NCI-H1105 (cell line): ENCODE measurements at regions not wholly inside any gene's neighbourhood (a gene's known extent, or its start where the extent isn't known, plus 50 kb on each side); places are given as distances from the start of the nearest gene placed in this dataset.
A peak's percentile ranks its signal among the peaks of the same experiment; 100 is the strongest.

Source experiments
- DNase-seq: peaks from one replicate; lab custom pipeline; 2025; lab: John Stamatoyannopoulos, UW

DNA sequence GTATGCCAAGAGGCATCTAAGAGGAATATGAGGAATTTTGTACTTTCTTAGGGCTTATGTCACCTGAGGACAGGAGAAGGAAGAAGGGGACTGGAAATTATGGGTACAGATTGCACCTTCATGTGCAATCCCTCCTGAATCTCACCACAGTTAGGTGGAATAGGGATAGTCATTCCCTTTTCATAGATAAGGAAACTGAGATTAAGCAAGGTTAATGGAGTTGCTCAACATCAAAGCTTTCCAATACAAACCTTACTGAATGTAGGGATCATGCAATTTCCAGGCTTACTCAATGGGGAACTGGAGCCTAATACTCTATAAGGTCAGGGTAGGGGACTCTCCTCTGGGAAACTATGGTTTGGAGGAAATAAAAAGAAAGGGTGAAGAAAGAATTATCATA, 133.0 kb downstream of the C11orf87 start:
- DNase-seq: no peak

DNA sequence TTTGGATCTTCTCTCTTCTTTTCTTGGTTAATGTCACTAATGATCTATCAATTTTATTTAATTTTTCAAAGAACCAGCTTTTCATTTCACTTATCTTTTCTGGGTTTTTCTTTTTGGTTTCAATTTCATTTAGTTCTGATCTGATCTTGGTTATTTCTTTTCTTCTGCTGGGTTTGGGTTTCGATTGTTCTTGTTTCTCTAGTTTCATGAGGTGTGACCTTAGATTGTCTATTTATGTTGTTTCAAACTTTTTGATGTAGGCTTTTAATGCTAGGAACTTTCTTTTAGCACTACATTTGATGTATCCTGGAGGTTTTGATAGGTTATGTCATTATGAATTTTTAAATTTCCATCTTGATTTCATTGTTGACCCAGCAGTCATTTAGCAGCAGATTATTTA, 142.3 kb downstream of the C11orf87 start:
- DNase-seq: no peak

DNA sequence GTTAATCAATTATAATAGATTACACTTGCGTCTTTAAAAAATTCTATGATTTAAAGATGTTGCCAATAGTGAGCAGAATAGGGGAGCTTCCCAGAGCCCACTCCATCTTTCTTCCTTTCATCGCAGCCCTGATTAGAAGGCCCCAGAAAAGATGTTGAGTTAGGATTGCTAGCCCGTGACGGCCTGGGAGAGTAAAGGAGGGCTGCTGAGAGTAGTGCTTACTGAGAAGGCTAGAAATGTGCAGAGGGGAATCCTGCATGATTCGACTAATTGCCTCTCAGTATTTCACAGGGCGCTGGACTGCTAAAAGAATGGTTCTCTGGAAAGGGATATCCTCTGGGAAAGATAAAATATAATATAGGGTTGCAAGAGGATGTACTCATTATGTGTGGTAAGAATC, 160.5 kb downstream of the C11orf87 start:
- no peak for DNase-seq

DNA sequence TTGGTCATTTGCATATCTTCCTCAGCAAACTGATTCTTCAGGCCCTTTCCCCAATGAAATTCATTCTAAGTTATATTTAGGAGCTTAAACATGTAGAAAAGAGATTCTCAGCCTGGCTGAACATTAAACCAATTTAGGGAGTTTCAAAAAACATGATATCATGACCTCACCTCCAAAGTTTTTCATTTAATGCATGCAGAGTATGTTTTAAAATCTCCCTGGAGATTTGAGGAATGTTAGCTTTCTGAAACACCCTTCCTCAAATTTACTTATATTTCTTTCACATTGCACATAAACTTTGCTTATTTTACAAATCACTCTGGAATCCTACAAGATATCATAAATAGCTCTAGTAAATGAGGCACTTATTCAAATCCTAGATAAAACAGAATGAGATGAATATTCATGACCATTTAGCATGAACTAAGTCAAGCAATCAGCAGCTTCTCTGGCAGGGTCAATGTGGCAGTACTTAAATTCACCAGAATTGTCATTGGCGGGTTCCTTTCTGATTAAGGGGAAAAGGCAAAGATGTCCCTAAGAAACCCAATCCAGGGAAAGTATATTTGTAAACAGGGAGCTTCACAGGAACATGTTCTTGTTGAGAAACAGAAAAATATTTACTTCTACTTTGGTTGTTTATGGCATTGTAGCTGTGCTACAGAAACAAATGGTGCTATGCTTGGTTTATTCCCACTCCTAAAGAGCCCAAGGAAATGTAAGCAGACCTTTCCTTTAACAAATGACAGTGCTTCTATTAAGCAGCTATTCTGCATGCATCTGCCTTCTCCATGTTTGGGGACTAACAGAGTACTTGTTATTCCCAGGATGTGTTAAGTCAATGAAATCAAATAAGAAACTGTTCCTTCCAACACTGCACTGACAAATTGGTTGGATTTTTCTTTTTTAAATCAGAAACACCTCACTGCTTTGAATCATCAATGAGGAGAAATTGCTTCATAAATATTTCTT, 162.3 kb downstream of the C11orf87 start:
- no peak for DNase-seq

DNA sequence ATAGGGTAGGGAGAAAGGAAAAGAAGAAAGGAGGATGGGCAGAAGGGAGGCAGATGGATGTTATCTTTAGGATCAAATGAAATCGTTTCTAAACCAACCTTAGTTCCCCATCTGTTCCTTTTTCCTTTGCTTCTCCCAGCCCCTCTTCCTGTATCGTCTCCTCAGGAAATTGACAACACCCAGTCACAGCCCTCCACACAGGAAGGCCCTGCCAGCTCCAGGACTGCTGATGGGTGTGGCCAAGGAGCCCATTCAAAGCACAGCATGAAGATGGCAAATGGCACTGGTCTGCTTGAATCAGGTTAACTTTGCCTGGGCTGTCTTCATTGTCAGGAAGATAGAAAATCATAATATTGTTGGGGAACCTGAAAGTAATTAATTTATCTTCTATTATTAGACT, 164.8 kb downstream of the C11orf87 start:
- no peak for DNase-seq

DNA sequence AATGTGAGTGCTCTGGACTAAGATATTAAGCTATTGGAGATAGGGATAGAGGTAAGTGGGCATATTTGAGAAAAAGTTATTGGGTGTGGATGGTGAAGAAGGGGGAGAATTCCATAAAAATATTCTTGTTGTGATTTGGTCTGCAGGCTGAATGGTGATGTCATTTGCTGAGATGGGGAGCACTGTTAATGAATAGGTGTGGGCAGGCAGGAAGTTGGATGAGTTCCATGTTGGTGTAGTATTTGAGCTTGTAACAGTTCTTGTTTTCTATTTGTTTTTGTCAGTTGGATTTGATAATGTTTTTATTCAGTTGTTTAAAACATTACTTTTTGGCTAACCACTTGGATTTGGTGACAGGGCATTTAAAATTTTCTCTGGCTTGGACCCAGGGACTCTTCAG, 168.8 kb downstream of the C11orf87 start:
- no peak for DNase-seq

DNA sequence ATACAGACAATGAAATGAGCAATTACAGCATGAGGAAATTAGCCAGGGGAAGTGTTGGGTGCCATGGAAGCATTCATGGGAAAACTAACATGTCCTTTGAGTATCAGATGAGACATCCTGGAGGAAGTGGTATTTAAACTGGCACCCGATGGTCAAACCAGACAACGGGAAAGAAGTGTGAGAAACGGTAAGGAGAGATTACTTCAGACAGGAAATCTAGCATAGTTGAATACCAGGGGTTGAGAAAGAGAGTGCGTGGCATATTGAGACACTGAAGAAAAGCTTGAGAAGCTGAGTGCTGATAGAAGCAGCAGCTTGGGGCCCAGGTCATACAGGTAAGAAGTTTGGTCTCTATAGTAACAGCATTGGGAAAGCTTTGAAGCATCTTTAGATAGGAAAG, 175.3 kb downstream of the C11orf87 start:
- no peak for DNase-seq

DNA sequence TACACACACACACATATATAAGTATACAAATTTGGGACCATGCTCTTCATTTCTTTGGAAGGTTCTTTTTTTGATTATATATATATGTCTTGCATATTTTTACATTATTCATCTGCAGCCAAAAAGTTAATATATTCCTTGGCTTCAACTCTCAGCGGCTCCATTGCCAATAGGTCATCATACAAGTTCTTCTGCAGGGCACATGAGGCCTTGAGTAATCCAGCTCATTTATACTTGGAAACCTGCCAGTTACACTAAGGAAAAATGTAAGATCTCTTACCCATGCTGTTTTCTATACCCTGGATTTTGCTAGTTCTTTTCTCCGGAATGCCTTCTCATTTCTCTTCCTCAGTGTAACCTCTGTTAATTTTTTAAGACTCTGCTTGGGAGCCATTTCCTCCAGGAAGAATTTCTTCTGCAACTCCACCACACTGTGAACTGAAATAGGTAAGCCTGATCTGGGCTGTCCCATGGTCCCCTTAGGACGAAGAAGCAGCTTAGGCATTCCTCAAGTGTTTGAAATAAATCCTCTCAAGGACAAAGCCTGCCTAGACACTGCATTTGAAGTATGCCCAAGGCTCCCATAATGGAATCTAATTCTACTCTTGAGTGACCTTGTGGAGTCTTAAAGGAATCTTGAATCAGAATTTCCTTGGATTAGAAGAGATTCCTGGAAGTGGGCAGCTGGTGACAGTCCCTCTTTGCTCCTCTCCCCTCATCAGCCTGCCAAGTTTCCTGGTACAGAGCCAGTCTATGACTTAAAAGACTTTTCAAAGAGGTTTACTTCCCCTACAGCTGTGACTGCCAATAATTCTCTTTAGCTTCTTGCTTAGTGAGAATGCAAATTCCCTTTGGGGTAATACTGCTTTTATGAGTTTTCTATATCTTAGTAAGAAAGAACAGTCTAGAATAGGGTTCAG, 182.8 kb downstream of the C11orf87 start:
- no peak for DNase-seq

DNA sequence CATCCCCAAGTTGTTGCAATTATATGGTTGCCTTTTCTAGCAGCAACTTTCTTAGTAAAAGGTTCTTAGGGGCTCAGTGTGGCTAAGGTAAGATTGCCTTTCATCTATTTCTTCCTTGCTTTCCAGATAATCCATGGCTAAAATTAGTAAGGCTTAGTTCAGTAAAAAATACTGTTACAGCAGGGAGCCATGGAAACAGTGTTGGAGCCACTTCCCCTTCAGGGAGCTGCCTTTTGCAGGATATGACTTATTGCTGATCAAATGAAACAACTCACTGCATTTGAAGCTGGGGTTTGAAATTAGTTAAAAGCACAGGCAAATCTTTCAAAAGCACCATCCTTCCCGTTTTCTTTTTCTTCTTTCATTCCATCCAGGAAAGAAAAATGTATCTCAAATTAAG, 184.3 kb downstream of the C11orf87 start:
- DNase-seq: no peak

DNA sequence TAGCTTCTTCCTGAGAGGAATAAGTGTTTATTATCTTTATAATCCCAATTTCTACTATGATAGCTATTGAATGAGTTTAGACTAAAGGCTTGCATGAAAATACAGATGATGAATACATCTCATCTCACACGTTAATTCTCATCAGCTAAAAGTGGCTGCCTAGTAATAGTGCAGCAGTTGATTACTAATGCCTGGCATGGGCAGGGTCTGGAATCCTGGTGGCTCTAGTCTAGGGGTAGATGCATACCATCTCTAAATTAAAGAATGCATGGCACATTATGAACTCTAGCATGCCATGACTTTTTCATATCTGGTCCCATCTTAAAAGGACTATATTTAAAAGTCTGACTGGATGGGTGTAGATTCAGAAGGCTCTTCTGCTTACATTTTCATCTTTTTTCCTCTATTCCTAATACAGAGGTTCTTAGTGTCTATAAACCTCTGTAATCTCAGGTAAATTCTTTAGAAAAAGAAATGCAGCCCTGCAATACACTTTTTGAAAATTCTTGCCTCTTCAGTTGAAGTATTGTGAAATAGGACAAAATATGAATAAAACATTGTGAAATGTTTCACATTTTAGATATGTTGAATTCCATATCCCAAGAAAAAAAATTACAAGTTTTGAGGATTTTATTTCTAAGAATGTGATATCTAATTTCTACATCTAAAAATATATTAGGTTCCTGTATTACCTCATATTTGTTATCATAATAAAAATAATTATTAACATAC, 187.6 kb downstream of the C11orf87 start:
- no peak for DNase-seq

DNA sequence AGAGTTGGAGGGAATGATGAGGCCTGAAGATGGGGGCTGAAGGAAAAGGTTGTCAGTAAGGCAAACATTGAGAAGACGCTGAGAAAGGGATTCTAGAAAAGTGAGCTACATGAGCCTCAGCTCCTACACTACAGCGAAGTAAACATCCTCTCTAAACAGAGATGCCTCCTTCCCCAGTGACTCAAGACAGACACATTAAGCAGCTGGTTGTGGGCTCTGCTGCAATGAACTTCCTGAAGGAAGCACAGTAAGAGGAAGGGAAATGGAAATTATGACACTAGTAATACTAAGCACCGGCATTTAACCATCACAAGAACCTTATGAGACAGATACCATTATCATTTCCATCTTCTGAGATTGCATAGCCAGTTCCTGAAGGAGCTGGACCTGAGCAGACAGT, 190.5 kb downstream of the C11orf87 start:
- DNase-seq: no peak

DNA sequence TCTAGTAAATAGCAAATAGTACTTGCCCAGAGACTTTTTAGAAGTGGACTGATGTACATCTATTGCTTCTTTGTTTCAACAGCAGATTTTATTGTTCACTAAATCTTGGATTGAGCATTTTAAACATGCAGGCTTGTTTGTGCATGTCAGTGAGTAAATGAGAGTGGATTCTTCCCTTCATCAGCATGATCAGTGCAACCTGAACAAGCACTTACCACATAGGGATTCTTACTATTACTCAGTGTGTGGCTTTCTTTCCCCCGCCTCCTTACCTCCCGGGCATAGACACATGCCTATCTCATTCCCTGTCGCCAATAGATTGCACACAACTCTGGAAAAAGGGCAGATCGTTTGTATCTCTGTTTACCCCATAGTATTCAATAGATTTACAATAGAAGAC, 197.5 kb downstream of the C11orf87 start:
- DNase-seq: no peak

DNA sequence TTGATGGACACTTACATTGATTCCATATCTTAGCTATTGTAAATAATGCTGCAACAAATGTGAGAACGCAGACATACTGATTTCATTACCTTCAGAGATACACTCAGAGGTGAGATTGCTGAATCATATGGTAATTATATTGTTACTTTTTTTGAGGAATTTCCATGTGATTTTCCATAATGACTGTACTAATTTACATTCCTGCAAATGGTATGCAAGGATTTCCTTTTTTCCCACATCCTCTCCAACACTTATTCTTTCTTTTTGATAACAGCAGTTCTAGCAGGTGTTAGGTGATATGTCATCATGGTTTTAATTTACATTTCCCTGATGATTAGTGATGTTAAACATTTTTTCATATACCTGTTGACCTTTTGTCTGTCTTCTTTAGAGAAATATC, 207.7 kb downstream of the C11orf87 start:
- no peak for DNase-seq

DNA sequence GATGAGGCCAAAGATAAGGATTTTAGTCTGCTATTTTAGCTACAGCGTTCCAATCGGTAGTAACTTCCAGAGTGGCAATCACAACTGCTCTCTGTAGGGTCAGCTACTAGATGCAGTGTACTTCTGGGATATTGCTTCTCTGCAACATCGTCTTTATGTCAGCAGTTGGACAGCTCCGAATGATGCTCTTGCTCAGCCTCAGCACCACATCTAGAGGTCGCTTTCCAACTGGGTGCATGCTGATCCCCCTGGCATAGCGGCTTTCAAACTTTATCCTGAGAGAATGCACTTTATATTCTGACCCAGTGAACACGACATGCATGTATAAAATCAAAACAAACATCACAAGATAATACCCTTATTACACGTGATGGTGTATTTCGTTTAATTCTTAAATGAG, 219.6 kb downstream of the C11orf87 start:
- no peak for DNase-seq

DNA sequence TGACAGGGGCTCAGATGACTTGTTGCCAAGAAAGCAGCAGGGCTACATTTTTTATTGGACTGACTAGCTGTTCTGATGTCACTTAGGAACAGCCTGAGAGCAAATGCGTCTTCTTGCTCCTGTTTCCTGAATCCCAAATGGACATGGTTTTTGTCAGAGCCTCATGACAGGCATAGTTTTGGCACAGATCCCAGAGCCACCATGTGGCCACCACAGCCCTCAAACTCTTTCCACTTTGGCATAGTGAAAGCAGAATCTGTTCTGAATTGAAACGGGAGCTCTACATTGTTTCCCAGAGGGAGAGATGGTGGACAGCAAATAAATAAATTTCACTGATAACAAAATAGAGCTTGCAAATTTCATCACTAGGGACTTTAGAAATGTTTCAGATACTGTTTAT, 222.2 kb downstream of the C11orf87 start:
- DNase-seq: peak; percentile 89

DNA sequence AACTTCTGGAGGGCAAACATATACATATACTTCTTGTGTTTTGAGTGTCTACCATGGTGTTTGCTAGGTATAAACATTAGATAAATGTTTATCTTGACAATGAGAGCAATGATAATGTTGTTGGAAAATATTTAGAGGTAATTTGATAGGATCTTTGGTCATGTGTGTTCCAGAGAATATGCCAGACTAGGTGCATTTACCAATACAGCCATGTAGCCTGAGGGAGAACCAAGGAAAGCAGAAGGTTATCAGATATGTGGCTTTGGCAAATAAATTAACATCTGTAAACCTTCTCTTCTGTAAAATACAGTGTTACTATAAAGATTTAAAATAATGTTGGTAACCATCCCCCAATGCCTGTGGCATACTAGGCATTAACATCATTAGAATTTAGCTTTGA, 226.8 kb downstream of the C11orf87 start:
- DNase-seq: no peak

DNA sequence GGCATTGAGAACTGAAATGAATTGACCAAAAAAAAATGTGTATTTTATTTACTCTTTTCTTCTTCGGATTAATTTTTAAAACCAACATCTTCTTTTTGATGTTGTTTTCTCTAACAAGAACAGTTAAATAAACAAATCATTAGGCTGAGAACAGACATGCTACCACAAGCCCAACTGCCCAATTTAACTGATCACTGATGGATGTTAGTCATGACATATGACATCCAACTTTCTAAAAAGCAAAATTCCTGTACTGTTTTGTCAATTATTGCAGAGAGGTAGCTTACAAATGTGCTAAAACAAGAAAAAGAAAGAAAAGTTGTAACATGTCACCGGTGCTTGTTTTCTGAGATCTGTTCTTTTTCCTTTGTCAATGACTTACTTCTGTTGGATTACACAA, 232.1 kb downstream of the C11orf87 start:
- no peak for DNase-seq

DNA sequence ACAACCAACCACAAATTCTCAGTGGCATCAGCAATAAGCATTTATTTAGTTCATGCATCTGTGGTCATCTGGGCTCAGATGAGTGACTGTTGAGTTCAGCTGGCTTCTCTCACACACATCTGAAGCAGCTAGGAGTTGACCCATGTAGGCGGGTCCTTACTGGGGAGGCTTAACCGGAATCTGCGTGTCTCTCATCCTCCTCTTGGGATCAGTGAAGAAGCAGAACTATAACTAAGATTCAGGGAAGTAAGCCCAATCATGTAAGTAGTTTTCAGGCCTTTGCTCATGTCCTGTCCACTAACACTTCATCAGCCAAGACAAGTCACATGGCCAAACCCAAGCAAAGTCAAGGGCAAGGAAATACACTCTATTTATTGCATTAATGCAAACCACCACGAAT, 236.2 kb downstream of the C11orf87 start:
- DNase-seq: no peak

DNA sequence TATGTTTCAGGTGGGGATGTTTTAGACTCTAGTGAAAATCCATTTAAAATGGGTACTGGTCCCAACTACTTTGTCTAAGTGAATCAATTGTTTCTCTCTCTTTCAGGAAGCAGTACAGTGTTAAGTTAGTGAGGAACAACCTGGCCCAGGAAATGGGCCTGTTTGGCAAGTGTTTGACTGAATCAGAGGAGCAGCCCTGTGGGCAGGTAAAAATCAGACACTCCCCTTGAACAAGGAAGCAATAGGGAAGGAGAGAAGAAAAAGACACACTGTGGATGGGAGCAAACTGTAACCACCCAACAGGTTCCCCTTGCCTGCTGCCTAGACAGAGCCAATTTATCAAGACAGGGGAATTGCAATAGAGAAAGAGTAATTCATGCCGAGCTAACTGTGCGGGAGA, 245.7 kb downstream of the C11orf87 start:
- DNase-seq: no peak

DNA sequence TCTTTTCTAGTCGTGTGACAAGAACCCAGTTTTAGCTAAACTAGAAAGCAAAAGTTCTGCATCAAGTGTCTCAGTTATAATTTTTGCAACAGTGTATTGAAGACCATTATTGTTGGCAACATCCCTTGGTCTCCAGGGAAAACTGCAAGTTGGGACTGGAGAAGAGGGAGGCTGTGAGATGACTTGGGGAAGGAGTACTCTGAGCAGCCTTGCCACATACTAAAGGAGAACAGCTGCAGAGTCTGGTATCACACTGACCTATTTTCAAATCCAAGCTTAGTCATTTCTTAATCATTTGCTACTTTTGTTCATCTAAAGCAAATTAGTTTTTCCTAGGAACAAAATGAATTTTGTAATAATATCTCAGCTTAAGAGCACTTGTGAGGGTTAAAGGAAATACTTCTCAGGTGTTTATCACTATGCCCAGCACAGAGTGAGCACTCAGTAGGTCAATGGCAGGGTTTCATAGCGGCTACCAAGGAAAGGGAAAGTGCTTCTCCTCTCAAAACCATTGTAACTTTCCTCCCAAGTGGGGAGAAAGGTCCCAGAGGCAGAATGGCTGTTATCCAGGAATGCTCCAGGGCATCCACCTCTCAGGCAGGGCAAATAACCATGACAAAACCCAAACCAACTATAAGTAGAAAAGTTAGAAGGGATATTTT, 247.1 kb downstream of the C11orf87 start:
- DNase-seq: no peak

DNA sequence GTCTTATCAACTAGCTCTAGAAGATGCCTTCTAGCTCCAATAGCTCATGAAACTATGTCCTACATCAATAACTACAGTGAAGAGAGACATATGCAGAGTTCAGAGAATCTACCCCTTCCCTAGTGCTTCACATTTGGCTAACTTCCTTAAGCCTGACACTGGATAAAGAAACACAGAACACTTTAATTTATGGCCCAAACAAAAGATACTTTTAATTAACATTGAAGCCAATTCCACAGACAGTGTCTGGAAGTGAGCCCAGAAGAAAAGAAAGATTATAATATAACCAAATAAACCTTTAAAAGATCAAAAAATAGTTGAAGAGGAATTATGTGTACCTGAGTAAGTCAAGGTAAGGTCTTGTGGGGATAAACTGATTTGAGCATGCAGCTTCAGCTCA, 255.2 kb downstream of the C11orf87 start:
- DNase-seq: no peak

DNA sequence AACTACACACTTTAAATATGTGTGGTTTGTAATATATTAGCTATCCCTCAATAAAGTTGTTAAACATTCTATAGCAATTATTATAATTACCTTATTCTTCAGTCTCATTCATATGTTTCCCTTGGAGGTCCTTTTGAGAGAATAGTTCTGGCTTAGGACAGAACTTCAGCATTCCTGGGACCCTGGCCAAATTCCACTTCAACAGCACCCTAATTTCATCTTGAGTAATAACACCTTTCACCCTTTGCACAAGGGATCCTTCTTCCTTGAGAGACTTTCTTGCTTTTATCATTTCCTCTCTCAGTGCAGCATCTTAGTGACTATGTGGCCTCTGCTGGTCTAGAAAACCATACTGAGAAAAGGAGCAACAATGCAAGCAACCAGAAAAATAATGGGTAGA, 255.9 kb downstream of the C11orf87 start:
- DNase-seq: no peak
